ENCODE measurements at regions not wholly inside any gene's neighbourhood (a gene's known extent, or its start where the extent isn't known, plus 50 kb on each side); places are given as distances from the start of the nearest gene placed in this dataset.

DNA sequence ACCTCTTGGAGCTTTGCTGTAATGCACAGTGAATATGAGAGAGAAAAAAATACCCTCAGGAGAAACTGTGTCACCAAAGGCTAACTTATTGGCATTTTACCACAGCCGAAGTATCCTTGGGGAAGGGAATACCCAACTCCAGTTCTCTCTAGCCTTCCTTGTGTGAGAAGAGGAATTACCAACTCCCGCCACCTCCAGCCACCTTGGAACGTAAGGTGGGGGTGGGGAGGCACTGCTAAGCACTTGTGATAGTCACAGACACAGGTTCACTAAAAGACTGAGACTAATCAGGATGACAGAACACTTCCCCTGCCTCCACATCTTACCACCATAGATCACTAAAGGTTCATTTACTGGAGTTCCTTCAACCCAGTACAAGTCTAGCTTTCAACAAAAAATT lies 102.0 kb upstream of the ADAMTS19 start:
- no peaks in the 10 kb centered on the region for H3K27me3 ChIP-seq
- no peak overlapping the region for H3K4me3 ChIP-seq
- TF ChIP-seq, protein P1, sequence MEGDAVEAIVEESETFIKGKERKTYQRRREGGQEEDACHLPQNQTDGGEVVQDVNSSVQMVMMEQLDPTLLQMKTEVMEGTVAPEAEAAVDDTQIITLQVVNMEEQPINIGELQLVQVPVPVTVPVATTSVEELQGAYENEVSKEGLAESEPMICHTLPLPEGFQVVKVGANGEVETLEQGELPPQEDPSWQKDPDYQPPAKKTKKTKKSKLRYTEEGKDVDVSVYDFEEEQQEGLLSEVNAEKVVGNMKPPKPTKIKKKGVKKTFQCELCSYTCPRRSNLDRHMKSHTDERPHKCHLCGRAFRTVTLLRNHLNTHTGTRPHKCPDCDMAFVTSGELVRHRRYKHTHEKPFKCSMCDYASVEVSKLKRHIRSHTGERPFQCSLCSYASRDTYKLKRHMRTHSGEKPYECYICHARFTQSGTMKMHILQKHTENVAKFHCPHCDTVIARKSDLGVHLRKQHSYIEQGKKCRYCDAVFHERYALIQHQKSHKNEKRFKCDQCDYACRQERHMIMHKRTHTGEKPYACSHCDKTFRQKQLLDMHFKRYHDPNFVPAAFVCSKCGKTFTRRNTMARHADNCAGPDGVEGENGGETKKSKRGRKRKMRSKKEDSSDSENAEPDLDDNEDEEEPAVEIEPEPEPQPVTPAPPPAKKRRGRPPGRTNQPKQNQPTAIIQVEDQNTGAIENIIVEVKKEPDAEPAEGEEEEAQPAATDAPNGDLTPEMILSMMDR (IDR thresholded peaks at IDR 0.05), result no peak
- intact Hi-C loops (cut with DNase I), result no loop called here
- no peak for DNase-seq
- no peaks in the 10 kb centered on the region for H3K4me1 ChIP-seq
- H3K9me3 ChIP-seq, result no peaks in the 10 kb centered on the region
- no peaks in the 10 kb centered on the region for H3K36me3 ChIP-seq
- H3K27ac ChIP-seq, result no peak overlapping the region
- no peak overlapping the region for H3K9ac ChIP-seq (ENCODE audit: low read depth in 2 of 2, low read length in 2 of 2)

DNA sequence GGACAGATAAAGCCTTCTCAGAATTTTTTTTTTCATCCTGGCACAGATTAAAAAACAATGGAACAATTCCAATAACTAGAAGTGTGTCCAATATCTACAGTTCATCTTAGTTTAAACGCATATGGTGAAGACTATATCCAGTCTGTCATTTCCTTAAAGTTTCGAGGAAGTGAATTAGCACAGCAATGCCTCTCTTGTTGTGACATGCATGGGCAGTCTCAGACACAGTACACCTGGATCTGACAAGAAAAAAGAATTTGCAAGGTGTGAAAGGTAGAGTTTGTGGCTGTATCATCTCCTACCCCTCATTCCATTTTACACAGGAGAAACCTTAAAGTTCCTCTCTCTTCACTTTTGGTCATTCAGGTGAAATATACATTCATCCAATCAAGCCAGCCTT lies 100.6 kb upstream of the ADAMTS19 start:
- no peak overlapping the region for H3K4me3 ChIP-seq
- H3K27ac ChIP-seq, result no peak overlapping the region
- intact Hi-C loops (cut with DNase I), result no loop called here
- no peaks in the 10 kb centered on the region for H3K27me3 ChIP-seq
- H3K4me1 ChIP-seq, result no peaks in the 10 kb centered on the region
- no peaks in the 10 kb centered on the region for H3K36me3 ChIP-seq
- H3K9me3 ChIP-seq, result no peaks in the 10 kb centered on the region
- TF ChIP-seq, protein P1 (IDR thresholded peaks at IDR 0.05), result no peak
- DNase-seq, result no peak
- H3K9ac ChIP-seq (ENCODE audit: low read depth in 2 of 2, low read length in 2 of 2), result no peak overlapping the region

DNA sequence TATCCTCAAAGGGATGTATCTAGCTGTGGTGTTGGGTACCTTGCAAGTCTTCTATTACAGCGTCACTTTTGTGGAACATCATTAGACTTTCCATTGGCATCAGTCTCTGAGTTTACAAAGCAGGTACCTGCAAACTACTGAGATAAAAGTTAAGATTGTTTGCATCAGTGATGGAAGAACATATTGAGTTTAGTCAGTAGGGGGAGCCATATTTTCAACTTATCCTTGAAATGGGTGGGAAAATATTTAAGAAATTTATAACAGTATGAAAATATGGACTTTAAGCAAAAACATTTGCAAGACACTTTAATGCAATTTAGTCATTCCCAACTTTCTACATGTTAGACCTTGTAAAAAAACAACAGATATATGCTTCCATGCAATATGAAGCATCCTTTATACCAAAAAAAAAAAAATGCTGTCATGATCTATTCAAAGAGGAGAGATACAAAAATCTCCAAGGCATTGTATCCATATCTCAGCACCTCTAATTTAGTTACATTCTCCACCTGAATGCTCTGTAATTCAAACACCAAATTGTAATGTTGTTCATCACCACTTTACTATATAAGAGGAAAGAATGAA lies 98.6 kb upstream of the ADAMTS19 start:
- no peaks in the 10 kb centered on the region for H3K4me1 ChIP-seq
- no peaks in the 10 kb centered on the region for H3K36me3 ChIP-seq
- no peaks in the 10 kb centered on the region for H3K27me3 ChIP-seq
- no peak overlapping the region for H3K4me3 ChIP-seq
- H3K27ac ChIP-seq, result no peak overlapping the region
- DNase-seq, result no peak
- intact Hi-C loops (cut with DNase I), result loop anchor here (10.0 kb wide), 1 partner anchor 403 kb away; no protein-coding TSS in a partner anchor
- TF ChIP-seq, protein P1 (IDR thresholded peaks at IDR 0.05), result peak; percentile 20
- H3K9me3 ChIP-seq, result no peaks in the 10 kb centered on the region
- no peak overlapping the region for H3K9ac ChIP-seq (ENCODE audit: low read depth in 2 of 2, low read length in 2 of 2)

GRCh38 chr5:129362456-129362855 lies 97.6 kb upstream of the ADAMTS19 start:
- H3K4me3 ChIP-seq, result no peak overlapping the region
- no peaks in the 10 kb centered on the region for H3K4me1 ChIP-seq
- no peaks in the 10 kb centered on the region for H3K9me3 ChIP-seq
- no peak for DNase-seq
- no peaks in the 10 kb centered on the region for H3K27me3 ChIP-seq
- intact Hi-C loops (cut with DNase I), result loop anchor here (10.0 kb wide), 1 partner anchor 402 kb away; no protein-coding TSS in a partner anchor
- no peak overlapping the region for H3K27ac ChIP-seq
- TF ChIP-seq, protein P1 (IDR thresholded peaks at IDR 0.05), result no peak
- no peak overlapping the region for H3K9ac ChIP-seq (ENCODE audit: low read depth in 2 of 2, low read length in 2 of 2)
- no peaks in the 10 kb centered on the region for H3K36me3 ChIP-seq

DNA sequence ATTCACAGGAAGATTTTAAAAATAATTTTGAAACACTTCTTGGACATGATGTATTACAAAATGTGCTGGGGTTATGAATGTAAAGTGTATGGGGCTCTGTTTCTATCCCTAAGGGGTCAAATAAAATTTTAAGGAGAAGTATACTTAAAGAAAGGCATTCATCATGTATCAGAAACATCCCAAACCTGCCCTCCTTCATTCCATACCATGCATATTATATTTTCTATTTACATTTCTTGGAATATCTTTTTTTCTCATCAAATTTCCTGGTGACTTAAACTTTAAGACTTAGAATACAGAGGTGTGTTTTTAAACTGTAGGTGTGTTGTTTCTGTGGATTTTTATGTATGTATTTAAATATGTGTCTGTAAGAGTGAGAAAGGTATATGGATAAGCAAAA lies 96.1 kb upstream of the ADAMTS19 start:
- H3K4me3 ChIP-seq, result no peak overlapping the region
- no peaks in the 10 kb centered on the region for H3K9me3 ChIP-seq
- no peak overlapping the region for H3K9ac ChIP-seq (ENCODE audit: low read depth in 2 of 2, low read length in 2 of 2)
- no peaks in the 10 kb centered on the region for H3K36me3 ChIP-seq
- intact Hi-C loops (cut with DNase I), result loop anchor here (10.0 kb wide), 1 partner anchor 401 kb away; no protein-coding TSS in a partner anchor
- DNase-seq, result no peak
- no peak overlapping the region for H3K27ac ChIP-seq
- no peaks in the 10 kb centered on the region for H3K27me3 ChIP-seq
- H3K4me1 ChIP-seq, result no peaks in the 10 kb centered on the region
- TF ChIP-seq, protein P1 (IDR thresholded peaks at IDR 0.05), result no peak
